Right lobe of liver (tissue), 6 donors: ENCODE measurements at regions not wholly inside any gene's neighbourhood (a gene's known extent, or its start where the extent isn't known, plus 50 kb on each side); places are given as distances from the start of the nearest gene placed in this dataset.

Experiments used
- ATAC-seq, 4 donors: fragments of 200-7000 bp; cut with Tn5 transposase; one replicate each; pipeline ENCODE4 v1.9.1; 2020; ENCODE audit warnings: mild to moderate bottlenecking in 4 of 4, moderate library complexity in 4 of 4
- DNase-seq, 3 donors: peaks; one replicate each; pipeline ENCODE4 v3.0.0-alpha.2; 2020
- H3K27ac ChIP-seq, 3 donors: fragments of 200-600 bp; one replicate each; pipeline ENCODE4 v1.8.0; 2022
- H3K27me3 ChIP-seq, 2 donors: fragments of 200-600 bp; one replicate each; pipeline ENCODE4 v1.8.0; 2022
- H3K36me3 ChIP-seq, 4 donors: fragments of 200-600 bp; sonication (generic) in 1 of 4; one replicate each; pipeline versions ENCODE4 v1.5.1 to v1.8.0; 2017 to 2022; ENCODE audit warnings: control low read depth in 1 of 4
- H3K4me1 ChIP-seq, 4 donors: fragments of 200-600 bp; sonication (generic) in 1 of 4; one replicate each; pipeline versions ENCODE4 v1.5.1 to v1.8.0; 2017 to 2022; ENCODE audit warnings: control low read depth in 1 of 4
- H3K4me3 ChIP-seq, 3 donors: fragments of 200-600 bp; one replicate each; pipeline ENCODE4 v1.8.0; 2022
- H3K9me3 ChIP-seq, 4 donors: fragments of 200-600 bp; sonication (generic) in 1 of 4; one replicate each; pipeline versions ENCODE4 v1.5.1 to v1.8.0; 2017 to 2022; ENCODE audit warnings: control low read depth in 1 of 4
- POLR2A ChIP-seq: fragments of 450-650 bp; IDR thresholded peaks from one replicate; pipeline ENCODE4 v1.6.1; 2017; ENCODE audit warnings: antibody characterized with exemption, mild to moderate bottlenecking
- WGBS: methylation state at CpG from one replicate; pipeline ENCODE4 v1.1.6; 2018; ENCODE audit warnings: low coverage, low lambda C conversion rate; ENCODE audit not compliant: insufficient coverage; ENCODE audit errors: missing lambda C conversion rate; 5-methylcytosine and 5-hydroxymethylcytosine counted together
- intact Hi-C, 2 donors: fragments of 100-400 bp; cut with DNase I; formaldehyde crosslinking; loops; one replicate each; pipeline versions ENCODE4 v1.11.2 to v1.14.1; 2022
- TF ChIP-seq, protein P1 (sequence below), 4 donors: fragments of 200-600 bp in 3 of 4; fragments of 450-650 bp in 1 of 4; IDR thresholded peaks; one replicate each; pipeline versions ENCODE4 v1.5.1 to v1.8.0; 2016 to 2022; ENCODE audit warnings: antibody characterized with exemption in 4 of 4, mild to moderate bottlenecking in 2 of 4
- donor health status: DM: no; HTN: yes; CAD: no.
- donor health status: DM: no; HTN: no; CAD: no.
- donor health status: DM: no; HTN: no; CAD: no.
- donor health status: DM: no; HTN: yes; CAD: no.
- donor health status: DM: no; HTN: yes; CAD: no.

DNA sequence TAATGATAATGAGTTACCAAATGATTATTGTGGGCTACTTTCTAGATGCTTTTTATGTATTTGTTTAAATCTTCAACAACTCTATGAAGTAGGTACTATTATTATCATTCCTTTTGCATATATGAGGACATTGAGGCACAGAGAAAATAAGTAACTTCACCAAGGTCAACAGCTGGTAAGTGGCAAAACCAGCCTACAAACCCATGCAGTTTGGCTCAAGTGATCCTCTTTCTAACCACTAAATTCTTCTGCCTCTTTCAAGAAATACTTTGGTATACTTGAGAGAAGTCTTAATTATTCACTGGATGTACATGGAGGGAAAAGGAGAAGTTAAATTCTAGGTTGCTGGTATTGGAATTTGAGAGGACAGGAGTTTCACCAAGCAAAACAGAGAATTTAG is 495.2 kb upstream of the CADM1 start:
- TF ChIP-seq, protein P1, sequence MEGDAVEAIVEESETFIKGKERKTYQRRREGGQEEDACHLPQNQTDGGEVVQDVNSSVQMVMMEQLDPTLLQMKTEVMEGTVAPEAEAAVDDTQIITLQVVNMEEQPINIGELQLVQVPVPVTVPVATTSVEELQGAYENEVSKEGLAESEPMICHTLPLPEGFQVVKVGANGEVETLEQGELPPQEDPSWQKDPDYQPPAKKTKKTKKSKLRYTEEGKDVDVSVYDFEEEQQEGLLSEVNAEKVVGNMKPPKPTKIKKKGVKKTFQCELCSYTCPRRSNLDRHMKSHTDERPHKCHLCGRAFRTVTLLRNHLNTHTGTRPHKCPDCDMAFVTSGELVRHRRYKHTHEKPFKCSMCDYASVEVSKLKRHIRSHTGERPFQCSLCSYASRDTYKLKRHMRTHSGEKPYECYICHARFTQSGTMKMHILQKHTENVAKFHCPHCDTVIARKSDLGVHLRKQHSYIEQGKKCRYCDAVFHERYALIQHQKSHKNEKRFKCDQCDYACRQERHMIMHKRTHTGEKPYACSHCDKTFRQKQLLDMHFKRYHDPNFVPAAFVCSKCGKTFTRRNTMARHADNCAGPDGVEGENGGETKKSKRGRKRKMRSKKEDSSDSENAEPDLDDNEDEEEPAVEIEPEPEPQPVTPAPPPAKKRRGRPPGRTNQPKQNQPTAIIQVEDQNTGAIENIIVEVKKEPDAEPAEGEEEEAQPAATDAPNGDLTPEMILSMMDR (IDR thresholded peaks at IDR 0.05), result no peak
- no peak for TF ChIP-seq POLR2A
- no peak for ATAC-seq

GRCh38 chr11:115996808-115997188 is 492.6 kb upstream of the CADM1 start:
- intact Hi-C loops, result no loop called here
- no peaks in the 10 kb centered on the region for H3K27me3 ChIP-seq
- 42% methylated on average over 2 of the region's 3 CpGs for WGBS
- DNase-seq (no peak), ATAC-seq (peak in 2 of 4 donors; percentile 11 to 56)
- H3K27ac ChIP-seq, result no peak overlapping the region
- H3K9me3 ChIP-seq, result no peaks in the 10 kb centered on the region
- no peak overlapping the region for H3K4me3 ChIP-seq
- no peaks in the 10 kb centered on the region for H3K36me3 ChIP-seq
- H3K4me1 ChIP-seq, result no peaks in the 10 kb centered on the region
- TF ChIP-seq, protein P1 (IDR thresholded peaks at IDR 0.05), result no peak
- no peak for TF ChIP-seq POLR2A

More for the DNA sequence above, 495.2 kb upstream of the CADM1 start:
- Histone ChIP-seq H3K27ac (no peak overlapping the region), H3K36me3 (no peaks in the 10 kb centered on the region), H3K27me3 (no peaks in the 10 kb centered on the region), H3K4me3 (no peak overlapping the region), H3K4me1 (no peaks in the 10 kb centered on the region), H3K9me3 (no peaks in the 10 kb centered on the region)
- no peak for DNase-seq
- intact Hi-C loops, result no loop called here

DNA sequence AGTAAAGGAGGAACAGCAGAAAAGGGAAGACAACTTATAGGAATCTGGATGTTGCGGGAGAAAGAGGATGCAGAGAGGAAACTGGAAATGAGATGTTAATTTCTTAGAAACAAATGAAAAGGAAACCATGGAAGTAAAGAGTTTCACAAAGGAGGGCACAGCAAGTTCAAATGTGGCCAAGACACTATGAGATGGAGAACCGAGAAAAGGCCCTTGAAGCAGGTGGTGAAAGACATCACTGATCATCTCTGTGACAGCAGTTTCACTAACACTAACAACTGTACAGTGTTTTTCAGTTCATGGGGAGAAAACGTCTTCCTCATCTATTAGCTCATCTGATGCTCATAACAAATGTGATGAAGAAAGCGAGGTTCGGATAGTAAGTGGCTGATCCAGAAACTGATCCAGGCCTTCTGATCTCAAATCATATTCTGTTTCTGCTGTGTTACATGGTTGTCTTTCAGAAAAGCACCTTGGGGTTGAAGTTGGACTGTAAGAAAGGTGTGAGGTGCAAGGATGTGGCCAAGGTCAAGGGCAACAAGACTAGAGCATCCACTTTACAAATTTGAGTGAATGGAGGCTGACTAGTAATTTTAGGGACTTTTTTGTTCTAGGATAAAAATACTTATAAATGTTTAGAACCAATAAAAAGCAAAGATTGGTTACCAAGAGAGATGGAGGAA is 492.1 kb upstream of the CADM1 start:
- H3K27me3 ChIP-seq, result no peaks in the 10 kb centered on the region
- H3K27ac ChIP-seq, result no peak overlapping the region
- intact Hi-C loops, result no loop called here
- ATAC-seq (no peak), DNase-seq (no peak)
- no peak overlapping the region for H3K4me3 ChIP-seq
- TF ChIP-seq POLR2A, result no peak
- TF ChIP-seq, protein P1 (IDR thresholded peaks at IDR 0.05), result no peak
- H3K36me3 ChIP-seq, result no peaks in the 10 kb centered on the region
- H3K9me3 ChIP-seq, result no peaks in the 10 kb centered on the region
- 62% methylated on average over 5 of the region's 5 CpGs for WGBS
- no peaks in the 10 kb centered on the region for H3K4me1 ChIP-seq

DNA sequence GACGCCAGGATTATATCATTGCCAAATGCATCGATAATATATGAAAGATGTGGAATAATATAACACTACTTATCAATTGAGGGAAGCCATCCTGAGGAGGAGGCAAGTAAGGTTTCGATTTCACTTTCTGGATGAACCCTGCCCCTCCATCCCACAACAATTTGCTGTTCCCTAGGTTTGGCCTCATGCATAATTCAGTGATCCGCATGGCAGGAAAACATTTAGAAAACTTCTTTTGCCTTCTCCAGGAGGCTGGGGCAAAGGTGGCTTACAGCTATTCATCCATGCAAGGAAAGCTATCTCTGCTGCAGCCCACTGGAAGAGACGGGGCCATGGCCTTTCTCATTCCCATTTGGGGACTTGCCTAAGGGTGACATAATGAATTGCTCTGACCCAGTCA is 489.4 kb upstream of the CADM1 start:
- H3K9me3 ChIP-seq, result no peaks in the 10 kb centered on the region
- H3K4me3 ChIP-seq, result no peak overlapping the region
- ATAC-seq (no peak), DNase-seq (no peak)
- TF ChIP-seq, protein P1 (IDR thresholded peaks at IDR 0.05), result no peak
- TF ChIP-seq POLR2A, result no peak
- H3K27me3 ChIP-seq, result no peaks in the 10 kb centered on the region
- H3K27ac ChIP-seq, result no peak overlapping the region
- intact Hi-C loops, result no loop called here
- H3K4me1 ChIP-seq, result no peaks in the 10 kb centered on the region
- no peaks in the 10 kb centered on the region for H3K36me3 ChIP-seq
- 76% methylated on average over 4 of the region's 5 CpGs for WGBS

DNA sequence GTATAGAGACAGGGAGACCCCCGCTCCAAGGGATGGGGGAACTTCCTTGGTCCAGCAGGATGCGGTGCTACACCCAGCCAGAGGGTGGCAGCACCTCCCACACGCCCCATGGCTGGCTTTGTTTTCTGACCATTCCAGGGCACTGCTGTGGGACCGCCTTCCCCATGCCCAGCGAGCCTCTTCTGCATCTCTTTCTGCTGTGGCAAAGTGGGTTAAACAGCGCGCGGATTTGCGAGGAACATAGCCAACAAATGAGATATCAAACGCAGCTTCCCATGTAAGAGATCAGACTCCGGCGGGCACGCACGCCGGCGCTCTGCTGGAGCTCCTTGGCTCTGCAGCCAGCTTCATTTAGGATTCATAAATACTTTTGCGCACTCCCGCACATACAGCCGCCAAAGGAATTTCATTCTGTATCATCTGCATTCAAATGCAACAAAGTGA is 485.8 kb upstream of the CADM1 start:
- no peaks in the 10 kb centered on the region for H3K4me1 ChIP-seq
- intact Hi-C loops, result no loop called here
- H3K9me3 ChIP-seq, result no peaks in the 10 kb centered on the region
- no peak overlapping the region for H3K4me3 ChIP-seq
- H3K27me3 ChIP-seq, result no peaks in the 10 kb centered on the region
- ATAC-seq (peak; percentile 58 to 69 (median 66)), DNase-seq (no peak)
- 32% methylated on average over 18 of the region's 19 CpGs for WGBS
- no peaks in the 10 kb centered on the region for H3K36me3 ChIP-seq
- no peak for TF ChIP-seq POLR2A
- TF ChIP-seq, protein P1 (IDR thresholded peaks at IDR 0.05), result peak; percentile 43 to 63 (median 54)
- no peak overlapping the region for H3K27ac ChIP-seq
